NOMO-1 treated with DMSO at 0.1 percent for 48 hours (cell line): ENCODE measurements at regions not wholly inside any gene's neighbourhood (a gene's known extent, or its start where the extent isn't known, plus 50 kb on each side); places are given as distances from the start of the nearest gene placed in this dataset.

Experiments
- DNase-seq: peaks from one replicate; lab custom pipeline; 2025; ENCODE audit not compliant: unreplicated experiment; lab: John Stamatoyannopoulos, UW

DNA sequence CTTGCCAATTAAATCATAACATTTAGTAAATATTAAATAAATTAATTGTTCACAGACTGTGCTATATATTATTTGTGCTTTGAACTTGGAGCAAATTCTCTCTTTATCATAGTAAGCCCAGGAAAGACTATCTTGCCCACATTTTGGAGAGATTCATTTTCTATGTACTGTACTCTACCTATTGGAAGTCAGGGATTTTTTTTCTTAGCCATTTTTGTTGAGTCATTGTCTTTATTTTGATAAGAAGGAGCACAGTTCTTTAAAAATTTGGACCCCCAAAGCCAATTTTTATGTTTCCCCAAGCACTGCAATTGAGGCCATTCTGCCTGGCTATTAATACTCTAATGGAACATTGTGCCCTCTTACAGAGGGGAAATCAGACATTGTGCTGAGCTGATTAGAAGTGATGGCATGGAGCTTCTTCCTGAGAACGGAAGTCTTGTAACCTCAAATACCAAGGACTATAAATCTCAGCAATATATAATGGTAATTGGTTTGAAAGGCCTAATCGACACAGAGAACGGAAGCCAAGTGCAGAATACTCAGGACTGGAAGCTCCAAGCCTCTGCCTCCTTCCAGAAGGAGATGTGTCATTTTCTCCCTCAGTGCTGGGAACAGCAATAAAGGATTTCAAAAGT, 188.8 kb upstream of the PAPPA start:
- DNase-seq: no peak

DNA sequence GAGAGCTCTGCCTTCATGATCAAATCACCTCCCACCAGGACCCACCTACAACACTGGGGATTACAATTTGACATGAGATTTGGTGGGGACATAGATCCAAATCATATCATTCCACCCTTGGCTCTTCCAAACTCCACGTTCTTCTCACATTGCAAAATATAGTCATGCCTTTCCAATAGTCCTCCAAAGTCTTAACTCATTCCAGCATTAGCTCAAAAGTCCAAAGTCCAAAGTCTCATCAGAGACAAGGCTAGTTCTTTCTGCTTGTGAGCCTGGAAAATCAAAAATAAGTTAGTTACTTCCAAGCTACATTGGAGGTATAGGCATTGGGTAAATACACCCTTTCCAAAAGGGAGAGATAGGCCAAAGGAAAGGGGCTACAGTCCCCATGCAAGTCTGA, 186.9 kb upstream of the PAPPA start:
- DNase-seq: no peak

DNA sequence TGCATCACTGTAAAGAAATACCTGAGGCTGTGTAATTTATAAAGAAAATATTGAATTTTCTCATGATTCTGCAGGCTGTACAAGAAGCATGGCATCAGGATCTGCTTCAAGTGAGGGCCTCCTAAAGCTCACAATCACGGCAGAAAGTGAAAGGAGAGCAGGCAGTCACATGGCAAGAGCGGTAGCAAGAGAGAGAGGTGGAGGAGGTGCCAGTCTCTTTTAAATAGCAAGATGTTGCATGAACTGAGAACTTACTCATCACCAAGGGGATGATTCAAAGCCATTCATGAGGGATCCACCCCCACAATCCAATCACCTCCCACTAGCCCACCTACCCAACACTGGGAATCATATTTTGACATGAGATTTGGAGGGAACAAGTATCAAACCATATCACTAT, 184.5 kb upstream of the PAPPA start:
- no peak for DNase-seq

DNA sequence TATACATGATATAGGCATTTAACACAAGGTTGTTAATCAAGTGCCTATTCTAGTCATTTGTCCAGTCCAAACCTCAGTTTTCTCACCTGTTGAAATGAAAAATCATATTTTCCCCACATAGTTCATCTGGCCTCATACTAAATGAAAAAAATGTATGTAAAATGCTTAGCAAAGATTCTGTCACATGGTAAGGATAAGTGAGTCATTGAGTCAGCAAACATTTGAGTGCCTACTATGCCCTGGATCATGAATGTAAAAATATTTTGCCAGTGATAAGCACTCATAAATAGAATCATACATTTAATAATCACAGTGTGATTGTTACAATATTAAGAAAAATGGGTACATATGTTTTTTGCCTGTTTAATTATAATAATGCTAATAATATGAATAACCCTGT, 181.2 kb upstream of the PAPPA start:
- no peak for DNase-seq

DNA sequence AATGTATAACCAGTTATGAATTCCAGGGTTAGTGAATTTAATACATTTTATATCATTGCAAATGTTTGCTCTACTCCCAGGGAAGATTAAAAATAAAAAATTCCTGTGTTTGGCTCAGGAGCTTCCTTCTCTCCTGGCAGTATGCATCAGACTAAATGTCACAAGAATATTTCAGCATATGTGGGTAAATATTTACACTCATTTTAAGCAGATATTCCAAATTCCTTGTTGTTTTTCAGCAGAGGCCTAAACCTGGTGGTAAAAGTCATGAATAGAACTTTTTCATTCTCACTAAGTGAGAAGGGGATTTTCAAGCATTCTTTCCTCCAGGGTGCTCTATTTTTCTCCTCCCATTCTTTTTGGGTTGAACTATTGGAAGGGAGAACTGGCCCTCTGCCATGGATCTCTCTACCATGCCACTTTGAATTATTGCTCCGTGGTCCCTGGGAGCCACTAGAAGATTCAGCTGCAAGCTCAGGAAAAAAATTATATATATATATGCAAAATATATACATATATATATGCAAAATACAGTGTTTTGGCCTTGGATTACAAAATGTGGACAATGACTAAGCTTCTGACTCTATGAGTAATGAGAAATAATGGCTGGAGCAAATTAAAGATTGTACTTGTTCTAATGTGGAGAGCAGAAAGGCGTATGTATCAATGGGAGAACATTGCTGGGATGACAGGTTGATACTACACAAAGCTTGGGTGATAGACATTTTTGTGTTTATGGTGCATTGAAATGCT, 180.6 kb upstream of the PAPPA start:
- DNase-seq: no peak

DNA sequence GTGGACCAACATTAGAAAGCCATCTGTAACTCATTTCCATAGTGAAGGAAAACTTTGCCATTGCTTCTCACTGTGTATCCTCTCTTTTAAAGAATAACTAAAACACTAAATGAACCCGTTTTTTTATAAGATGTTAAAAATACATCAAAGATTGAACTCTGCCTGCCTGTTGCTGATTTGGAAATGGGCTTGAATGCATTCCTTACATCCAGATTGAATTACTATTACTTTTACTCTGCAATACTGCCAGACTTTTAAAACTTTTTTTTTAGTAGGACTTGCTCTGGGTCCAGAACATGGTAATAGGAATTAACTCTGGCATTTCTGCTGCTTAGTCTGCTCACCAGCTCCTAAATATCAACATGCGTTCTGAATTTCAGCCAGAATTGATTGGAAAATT, 176.8 kb upstream of the PAPPA start:
- no peak for DNase-seq

DNA sequence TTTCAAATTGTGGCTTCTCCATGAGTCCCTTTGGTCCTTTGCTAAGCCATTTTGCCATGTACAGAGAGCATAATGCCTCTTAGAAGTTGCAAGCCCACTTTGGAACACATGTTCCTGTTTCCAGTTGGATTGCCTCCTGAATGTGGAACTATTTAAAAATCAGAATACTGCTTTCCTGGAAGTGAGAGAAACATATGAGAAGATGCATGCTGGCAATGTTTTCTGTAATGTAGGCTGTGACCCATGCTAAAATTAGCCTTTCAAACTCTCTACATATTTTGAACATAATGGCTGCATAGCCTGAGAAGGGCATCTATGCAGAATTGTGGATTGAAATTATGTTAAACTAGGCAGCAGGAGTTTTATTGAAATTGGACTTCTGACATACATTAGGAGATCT, 175.5 kb upstream of the PAPPA start:
- no peak for DNase-seq

DNA sequence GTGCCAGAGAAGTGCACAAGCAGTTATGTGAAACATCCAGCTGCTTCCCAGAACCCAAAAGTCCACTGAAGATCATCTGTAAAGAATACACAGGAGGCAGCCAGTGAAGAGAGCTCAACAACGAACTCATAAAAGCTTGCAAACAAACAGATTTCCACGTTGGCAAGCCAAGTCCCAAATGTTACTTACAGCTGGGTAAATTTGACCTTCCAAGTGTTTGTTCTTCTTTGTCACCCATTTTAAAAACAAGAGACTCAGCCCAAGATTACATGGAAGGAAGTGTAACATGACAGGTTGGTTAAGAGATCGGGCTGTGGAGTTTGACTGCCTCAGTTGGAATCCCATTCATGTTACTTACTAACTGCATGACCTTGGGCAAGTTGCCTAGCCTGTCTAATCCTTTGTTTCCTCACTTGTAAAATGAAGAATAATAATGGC, 174.9 kb upstream of the PAPPA start:
- DNase-seq: no peak

DNA sequence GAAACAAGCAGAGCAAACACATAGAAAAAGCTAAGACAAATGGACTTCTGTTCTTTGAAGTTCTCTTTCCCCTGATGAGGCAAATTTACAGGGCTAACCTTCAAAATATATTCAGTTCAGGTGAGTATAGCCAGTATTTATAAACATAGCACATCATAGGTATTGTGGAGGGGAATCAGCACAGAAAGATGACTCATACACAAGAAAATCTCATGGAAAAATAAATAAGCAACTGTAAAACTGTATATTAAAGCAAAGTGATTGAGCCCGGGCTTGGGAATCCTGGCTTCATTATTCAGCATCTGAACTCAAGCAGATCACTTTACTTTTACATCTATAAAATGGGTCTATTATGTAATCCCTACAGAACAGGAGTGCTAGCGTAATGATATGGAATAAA, 173.5 kb upstream of the PAPPA start:
- no peak for DNase-seq

DNA sequence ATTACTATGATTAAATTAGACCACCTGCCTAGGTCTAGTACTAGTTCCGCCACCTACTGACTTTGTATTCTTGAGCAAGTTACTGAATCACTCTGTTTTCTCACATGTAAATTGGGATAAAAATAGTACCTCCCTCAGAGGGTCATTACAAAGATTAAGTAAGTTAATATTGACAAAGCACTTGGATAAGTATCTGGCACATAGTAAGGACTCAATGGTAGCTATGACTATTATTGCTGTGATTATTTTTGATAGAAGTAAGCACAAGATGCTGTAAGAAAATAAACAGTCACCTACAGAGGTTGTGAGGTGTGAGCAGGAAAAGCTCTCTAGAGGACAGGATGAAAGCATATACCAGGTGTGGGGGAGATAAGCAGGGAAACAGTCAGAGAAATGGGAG, 173.1 kb upstream of the PAPPA start:
- DNase-seq: no peak

DNA sequence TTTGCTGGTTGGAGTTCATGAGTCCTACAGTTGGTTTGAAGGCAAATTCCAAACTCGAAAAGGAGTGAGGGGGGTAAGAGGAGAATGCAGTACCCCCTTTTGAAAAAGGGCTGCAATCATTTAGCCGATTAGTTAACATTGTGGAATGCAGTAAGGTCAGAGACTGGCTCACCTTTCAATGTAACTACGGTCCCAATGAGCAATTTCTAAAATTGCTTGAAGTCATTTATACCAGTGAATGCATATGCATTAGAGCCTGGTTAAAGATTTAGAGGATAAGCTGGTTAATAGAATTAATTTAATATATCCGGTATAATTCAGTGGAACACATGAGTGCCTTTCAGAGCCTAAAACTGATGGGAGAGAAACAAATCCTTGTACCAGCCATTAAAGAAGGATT, 172.6 kb upstream of the PAPPA start:
- DNase-seq: no peak

DNA sequence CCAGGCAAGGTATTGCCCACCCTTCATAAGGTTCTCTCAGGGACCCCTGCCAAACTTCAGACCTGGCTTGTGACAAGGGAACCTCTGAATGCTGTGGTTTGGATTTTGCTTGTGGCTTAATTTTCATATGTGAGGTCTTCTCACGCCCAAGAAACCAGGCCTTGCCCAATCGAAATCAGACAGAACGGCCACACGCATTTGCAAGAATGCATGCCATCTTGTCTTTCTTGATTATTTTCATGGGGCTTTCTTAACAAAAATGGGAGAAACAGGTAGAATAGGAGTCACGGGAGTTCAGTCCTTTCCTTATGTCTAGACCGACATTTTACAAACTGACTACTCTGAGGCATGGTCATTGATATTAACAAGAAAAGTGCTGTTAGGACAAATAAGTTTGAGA, 170.2 kb upstream of the PAPPA start:
- no peak for DNase-seq

DNA sequence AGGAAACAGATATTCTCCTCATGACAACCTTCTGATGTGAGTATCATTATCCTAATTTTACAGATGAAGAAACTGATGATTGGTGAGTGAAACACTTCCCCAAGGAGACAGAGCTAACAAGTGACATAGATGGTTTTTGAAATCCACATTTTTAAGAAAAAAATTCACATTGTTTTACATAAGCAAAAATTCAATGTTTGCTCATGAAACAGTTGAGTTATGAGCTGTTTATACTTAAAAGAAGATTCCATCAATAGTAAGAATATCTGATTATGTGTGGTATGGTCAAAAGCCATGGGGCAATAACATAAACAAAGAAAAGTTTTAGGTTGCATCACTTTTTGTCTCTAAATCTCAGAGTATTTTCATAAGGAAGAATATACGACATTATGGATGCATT, 167.9 kb upstream of the PAPPA start:
- no peak for DNase-seq

DNA sequence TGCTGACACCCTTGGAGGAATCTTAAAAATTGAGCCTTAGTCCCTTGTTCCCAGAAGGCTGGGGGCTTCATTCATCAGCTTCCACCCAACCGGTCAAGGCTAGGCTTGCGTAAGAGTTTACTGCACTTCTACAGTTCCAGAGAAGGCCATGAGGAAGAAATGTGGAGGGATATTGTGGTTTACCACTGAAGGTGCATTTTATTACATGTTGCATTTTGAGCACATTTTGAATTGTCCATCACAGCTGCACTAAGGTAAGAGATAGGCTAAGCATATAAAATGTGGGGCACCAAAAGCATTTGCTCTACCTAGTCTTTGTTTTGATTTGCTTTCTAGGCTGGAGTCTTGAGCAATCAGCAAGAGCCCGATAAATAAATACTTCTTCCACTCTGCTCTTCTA, 167.1 kb upstream of the PAPPA start:
- no peak for DNase-seq

DNA sequence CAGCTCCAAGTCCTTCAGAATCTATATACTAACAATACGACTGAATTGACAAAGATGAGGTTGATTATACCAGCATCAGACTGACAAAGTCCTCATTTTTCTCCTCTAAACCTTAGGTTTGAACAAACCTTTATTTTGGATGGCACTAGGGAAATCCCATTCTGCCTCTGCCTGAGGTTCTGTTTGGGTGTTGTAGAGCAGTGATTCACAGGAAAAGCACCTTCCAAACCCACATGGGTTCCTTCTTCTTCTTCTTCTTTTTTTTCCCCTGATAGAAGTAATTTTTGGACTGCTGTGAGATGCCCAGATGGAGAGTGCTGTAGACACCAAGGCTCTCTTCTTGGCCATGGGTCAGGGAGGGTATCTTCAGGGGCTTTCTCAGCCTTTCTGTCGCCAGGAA, 164.9 kb upstream of the PAPPA start:
- no peak for DNase-seq

DNA sequence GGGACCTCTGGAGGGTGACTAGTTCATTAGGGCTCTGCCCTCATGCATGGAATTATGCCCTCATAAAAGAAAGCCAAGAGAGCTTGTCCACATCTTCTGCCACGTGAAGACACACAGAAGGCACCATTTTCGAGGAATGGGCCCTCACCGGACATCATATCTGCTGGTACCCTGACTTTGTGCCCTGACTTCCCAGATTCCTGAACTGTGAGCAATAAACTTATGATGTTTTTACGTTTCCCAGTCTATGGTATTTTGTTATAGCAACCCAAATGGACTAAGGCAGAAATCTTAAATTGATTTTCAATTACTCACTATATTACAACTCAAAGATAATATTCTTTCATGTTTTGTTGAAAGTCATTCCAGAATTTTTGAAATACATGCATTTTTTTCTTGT, 163.8 kb upstream of the PAPPA start:
- DNase-seq: no peak

DNA sequence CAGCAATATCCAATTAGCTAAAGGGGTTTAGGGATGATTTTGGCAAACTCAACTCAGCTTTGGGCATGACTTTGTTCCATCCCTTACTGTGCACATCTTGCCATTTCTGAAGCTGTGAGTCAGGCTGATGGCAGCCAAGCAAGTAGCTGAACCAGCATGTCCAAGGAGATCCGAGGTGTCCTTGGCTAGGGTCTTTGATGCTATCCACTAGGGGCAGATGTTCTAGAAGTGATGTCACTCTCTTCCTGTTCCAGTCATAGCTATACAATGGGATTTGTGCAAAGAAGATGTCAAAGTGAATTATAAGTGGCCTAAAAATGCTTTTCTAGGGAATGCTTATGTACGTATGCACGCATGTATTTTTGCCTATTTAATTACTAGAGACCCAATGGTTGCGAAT, 160.8 kb upstream of the PAPPA start:
- no peak for DNase-seq

DNA sequence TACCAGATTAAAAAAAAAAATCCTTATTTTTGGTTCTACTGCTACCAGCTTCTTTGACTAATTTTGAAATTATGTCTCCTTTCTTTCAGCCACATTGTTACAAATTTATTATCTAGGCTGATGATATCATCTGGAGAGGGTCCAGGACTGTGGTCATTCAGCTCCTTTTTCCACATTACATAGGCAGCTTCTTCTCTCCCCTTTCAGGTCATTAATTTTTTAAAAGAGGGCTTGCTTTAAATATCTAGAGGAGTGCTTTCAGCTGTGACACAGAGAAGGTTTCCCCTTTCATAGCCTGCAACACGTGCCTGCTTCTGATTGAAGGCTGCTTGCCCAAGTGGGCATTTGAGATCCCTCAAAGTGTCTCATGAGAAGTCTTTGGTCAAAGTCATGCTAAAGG, 155.7 kb upstream of the PAPPA start:
- DNase-seq: no peak

DNA sequence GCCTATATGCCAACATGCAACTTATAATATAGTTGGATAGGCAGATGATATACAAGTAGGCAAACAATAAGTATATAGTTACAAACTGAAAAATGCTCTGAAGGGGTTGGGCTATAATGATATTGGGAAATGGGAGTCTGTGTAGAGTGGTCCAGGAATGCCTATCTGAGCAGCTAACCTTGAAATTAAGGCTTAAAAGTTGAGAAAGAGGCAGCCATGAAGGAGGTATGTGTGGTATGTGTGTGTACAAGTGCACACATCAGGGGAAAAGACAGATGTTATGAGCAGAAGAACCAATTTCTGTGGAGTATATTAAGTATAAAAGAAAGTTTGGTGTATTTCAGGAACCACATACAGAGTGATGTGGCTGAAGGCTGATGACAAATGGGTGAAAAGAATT, 154.9 kb upstream of the PAPPA start:
- DNase-seq: no peak

DNA sequence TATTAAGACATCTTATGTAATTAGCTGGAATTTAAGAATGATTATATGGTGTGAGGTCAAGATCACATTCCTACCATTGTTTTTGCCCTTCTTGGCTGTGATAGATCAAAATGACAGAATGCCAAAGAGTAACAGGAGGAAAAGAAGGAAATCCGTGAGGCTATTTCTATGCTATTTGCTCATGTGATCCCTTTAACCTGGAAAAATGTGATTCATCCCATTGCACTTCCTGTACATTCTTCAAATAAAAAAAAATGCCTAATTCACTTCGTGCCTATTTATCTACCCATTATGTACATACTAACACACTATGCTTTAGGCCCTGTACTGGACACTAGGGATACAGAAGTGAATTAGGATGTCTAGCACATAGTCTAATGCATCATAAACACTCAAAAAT, 154.1 kb upstream of the PAPPA start:
- DNase-seq: no peak

DNA sequence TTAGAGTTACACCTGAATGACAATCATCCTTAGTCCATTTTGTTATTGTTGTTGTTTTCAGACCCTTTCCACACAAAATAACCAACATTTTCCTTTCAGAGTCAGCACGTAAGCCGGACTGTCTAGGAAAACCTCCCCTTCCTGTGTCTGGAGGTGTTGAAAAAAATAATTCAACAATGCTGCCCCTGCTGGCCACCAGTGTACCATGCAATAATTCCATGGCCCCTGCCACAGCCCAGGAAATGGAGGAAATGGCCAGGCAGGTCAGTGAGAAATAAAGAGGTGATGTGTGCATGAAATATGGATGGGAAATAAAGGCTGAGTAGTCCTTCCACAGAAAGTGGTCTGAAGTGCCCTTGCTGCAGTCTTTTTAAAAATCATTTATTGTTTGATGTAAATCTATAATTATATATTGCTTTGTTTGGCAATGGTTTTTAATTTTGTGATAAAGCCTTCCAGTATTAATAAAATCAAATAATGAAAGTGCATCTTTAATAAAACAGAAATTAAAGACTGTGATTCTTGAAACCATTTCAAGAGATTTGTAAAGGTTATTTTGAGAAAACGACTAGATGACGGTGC, 152.8 kb upstream of the PAPPA start:
- no peak for DNase-seq

DNA sequence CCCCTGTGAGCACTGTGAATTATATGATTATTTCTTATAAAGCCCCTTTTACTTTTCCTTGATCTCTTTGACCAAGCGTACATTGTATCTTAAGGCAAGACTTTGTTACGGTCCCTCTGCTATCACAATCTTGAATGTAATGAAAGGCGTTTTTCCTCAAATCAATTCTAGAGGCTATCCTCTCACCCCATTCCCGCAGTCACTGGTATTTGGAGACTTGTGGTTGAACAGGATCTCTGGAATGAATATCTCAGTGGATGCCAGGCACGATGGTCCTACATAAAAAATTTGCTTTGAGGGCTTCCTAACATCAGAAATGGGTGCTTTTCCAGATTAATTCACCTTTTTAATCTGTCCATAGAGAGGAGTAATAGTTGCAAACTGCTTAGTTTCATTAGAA, 151.4 kb upstream of the PAPPA start:
- no peak for DNase-seq

DNA sequence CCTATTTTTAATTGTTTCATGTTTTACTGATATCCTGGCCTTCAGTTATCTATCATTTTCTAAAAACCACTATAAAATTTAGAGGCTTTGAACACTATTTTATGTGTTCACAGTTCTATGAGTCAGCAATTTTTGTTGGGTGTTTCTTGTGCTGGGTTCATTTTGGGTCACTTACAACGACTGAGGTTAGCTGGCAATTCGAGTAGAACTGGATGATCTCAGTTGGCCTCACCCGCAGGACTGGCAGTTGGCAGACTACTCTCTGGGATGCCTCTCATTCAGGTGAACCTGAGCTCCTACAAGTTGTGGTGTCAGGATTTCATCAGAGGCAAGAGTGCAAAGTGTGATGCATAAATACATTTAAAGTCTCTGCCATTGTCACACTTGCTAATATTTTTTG, 151.0 kb upstream of the PAPPA start:
- no peak for DNase-seq
